WTC11 (cell line): ENCODE measurements at regions not wholly inside any gene's neighbourhood (a gene's known extent, or its start where the extent isn't known, plus 50 kb on each side); places are given as distances from the start of the nearest gene placed in this dataset.

Experiments
- ATAC-seq: fragments of 200-7000 bp; cut with Tn5 transposase; 2 replicates; pipeline ENCODE4 v1.10.0; 2021; ENCODE audit warnings: mild to moderate bottlenecking, moderate library complexity
- CTCF ChIA-PET: fragments of 300-600 bp; sonication (Branson Sonifier 250); formaldehyde crosslinking; loops from one replicate; lab custom pipeline; 2021; ENCODE audit warnings: antibody characterized with exemption; lab: Charles Lee
- POLR2A ChIA-PET: fragments of 350-600 bp; sonication (Branson Sonifier 250); formaldehyde crosslinking; loops from one replicate; lab custom pipeline; 2021; ENCODE audit warnings: antibody characterized with exemption; lab: Charles Lee
- DNase-seq: peaks from one replicate; pipeline ENCODE4 v3.0.0; 2021; ENCODE audit warnings: low spot score
- H3K27ac Mint-ChIP-seq: 2 replicates; pipeline ENCODE4 v1.8.0; 2021; ENCODE audit warnings: mixed read lengths
- H3K27me3 Mint-ChIP-seq: 2 replicates; pipeline ENCODE4 v1.8.0; 2021; ENCODE audit warnings: low read depth, mild to moderate bottlenecking, moderate library complexity, mixed read lengths
- H3K36me3 Mint-ChIP-seq: 2 replicates; pipeline ENCODE4 v1.8.0; 2021; ENCODE audit warnings: mixed read lengths
- H3K4me1 Mint-ChIP-seq: 2 replicates; pipeline ENCODE4 v1.8.0; 2022; ENCODE audit warnings: mixed read lengths
- H3K4me3 Mint-ChIP-seq: 2 replicates; pipeline ENCODE4 v1.8.0; 2021; ENCODE audit warnings: mild to moderate bottlenecking, moderate library complexity, mixed read lengths
- H3K9me3 Mint-ChIP-seq: 2 replicates; pipeline ENCODE4 v1.8.0; 2021; ENCODE audit warnings: mixed read lengths
- ERG ChIP-seq: fragments of 250-450 bp; sonication (Bioruptor Pico); IDR thresholded peaks from 2 replicates; pipeline ENCODE4 v1.8.0; 2021; ENCODE audit warnings: mild to moderate bottlenecking
- ESRRA ChIP-seq: sonication (generic); formaldehyde crosslinking; IDR thresholded peaks from 2 replicates; pipeline ENCODE4 v1.8.1; 2022; ENCODE audit warnings: mild to moderate bottlenecking, missing genetic modification reagents, borderline replicate concordance
- FOXP1 ChIP-seq: sonication (generic); formaldehyde crosslinking; IDR thresholded peaks from 2 replicates; pipeline ENCODE4 v1.8.0; 2022; ENCODE audit warnings: missing genetic modification reagents, mild to moderate bottlenecking, moderate library complexity, borderline replicate concordance
- GABPB1 ChIP-seq: sonication (generic); formaldehyde crosslinking; IDR thresholded peaks from 2 replicates; pipeline ENCODE4 v1.8.1; 2023; ENCODE audit warnings: mild to moderate bottlenecking, missing genetic modification reagents
- NFATC4 ChIP-seq: fragments of 250-450 bp; sonication (Bioruptor Pico); IDR thresholded peaks from 2 replicates; pipeline ENCODE4 v1.9.0; 2021; ENCODE audit warnings: mild to moderate bottlenecking
- NR2C2 ChIP-seq: sonication (generic); formaldehyde crosslinking; IDR thresholded peaks from 2 replicates; pipeline ENCODE4 v1.8.0; 2022; ENCODE audit warnings: mild to moderate bottlenecking, missing genetic modification reagents
- PRRX2 ChIP-seq: fragments of 250-450 bp; sonication (Bioruptor Pico); IDR thresholded peaks from 2 replicates; pipeline ENCODE4 v1.8.0; 2021; ENCODE audit warnings: mild to moderate bottlenecking
- ZNF219 ChIP-seq: sonication (generic); formaldehyde crosslinking; IDR thresholded peaks from 2 replicates; pipeline ENCODE4 v1.8.0; 2023; ENCODE audit warnings: missing genetic modification reagents, mild to moderate bottlenecking, borderline replicate concordance
- ZNF263 ChIP-seq: sonication (generic); formaldehyde crosslinking; IDR thresholded peaks from 2 replicates; pipeline ENCODE4 v1.8.1; 2022; ENCODE audit warnings: low read depth, mild to moderate bottlenecking, moderate library complexity, missing genetic modification reagents
- ZNF396 ChIP-seq: fragments of 250-450 bp; sonication (Bioruptor Pico); IDR thresholded peaks from 2 replicates; pipeline ENCODE4 v1.8.0; 2021; ENCODE audit warnings: mild to moderate bottlenecking, moderate library complexity, borderline replicate concordance
- ZNF423 ChIP-seq: fragments of 250-450 bp; sonication (Bioruptor Pico); IDR thresholded peaks from 2 replicates; pipeline ENCODE4 v2.1.2; 2022; ENCODE audit warnings: mild to moderate bottlenecking, moderate library complexity
- TF ChIP-seq, protein P1 (sequence below): fragments of 250-450 bp; sonication (Bioruptor Pico); IDR thresholded peaks from 2 replicates; pipeline ENCODE4 v1.9.0; 2021; ENCODE audit warnings: mild to moderate bottlenecking
- TF ChIP-seq, protein P2 (sequence below): sonication (generic); formaldehyde crosslinking; IDR thresholded peaks from 2 replicates; pipeline ENCODE4 v1.8.0; 2022; ENCODE audit warnings: mild to moderate bottlenecking, missing genetic modification reagents
- TF ChIP-seq, protein P3 (sequence below): sonication (generic); formaldehyde crosslinking; IDR thresholded peaks from 2 replicates; pipeline ENCODE4 v1.8.0; 2022; ENCODE audit warnings: mild to moderate bottlenecking, missing genetic modification reagents
- TF ChIP-seq, protein P4 (sequence below): fragments of 250-450 bp; sonication (Bioruptor Pico); conservative IDR thresholded peaks from 2 replicates; pipeline ENCODE4 v1.9.0; 2021; ENCODE audit warnings: mild to moderate bottlenecking

DNA sequence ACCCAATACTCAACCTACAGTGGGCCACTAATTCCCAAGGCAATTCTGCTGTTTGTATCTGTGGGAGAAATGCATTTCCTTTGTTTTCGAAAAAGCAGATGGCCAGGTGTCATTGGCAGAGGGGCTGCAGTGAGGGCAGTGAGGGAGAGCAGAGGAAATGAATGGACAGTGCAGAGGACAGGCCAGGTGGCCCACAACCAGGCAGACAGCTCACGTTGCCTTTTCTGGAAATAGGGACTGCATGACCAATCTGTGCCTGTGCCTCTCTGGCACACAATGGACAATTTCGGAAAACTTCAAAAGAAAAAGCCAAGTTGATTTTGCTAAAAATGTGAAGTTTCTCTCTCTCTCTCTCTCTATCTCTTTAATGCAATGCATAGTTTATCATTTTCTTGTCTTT lies 52.6 kb upstream of the ETS2 start:
- no peak overlapping the region for H3K27ac Mint-ChIP-seq
- no peak for ATAC-seq
- DNase-seq, result no peak
- peaks cover 15% of the 10 kb centered on the region for H3K4me1 Mint-ChIP-seq
- ChIA-PET POLR2A (interaction anchor here (0.7 kb wide), 1 partner anchor 443 kb away, joined by 3 read pairs; no protein-coding TSS in a partner anchor), CTCF (no interaction called here)
- H3K4me3 Mint-ChIP-seq, result no peak overlapping the region
- TF ChIP-seq ZNF219 (CRISPR knock-in tag) (no peak), ESRRA (no peak), NFATC4 (CRISPR knock-in tag) (no peak), PRRX2 (CRISPR knock-in tag) (no peak), ZNF396 (CRISPR knock-in tag) (no peak)
- no peaks in the 10 kb centered on the region for H3K27me3 Mint-ChIP-seq
- no peaks in the 10 kb centered on the region for H3K36me3 Mint-ChIP-seq
- no peaks in the 10 kb centered on the region for H3K9me3 Mint-ChIP-seq

GRCh38 chr21:38753557-38753971 lies 52.2 kb upstream of the ETS2 start:
- no peak overlapping the region for H3K27ac Mint-ChIP-seq
- DNase-seq (no peak), ATAC-seq (no peak)
- H3K36me3 Mint-ChIP-seq, result no peaks in the 10 kb centered on the region
- H3K4me1 Mint-ChIP-seq, result peaks cover 15% of the 10 kb centered on the region
- H3K27me3 Mint-ChIP-seq, result no peaks in the 10 kb centered on the region
- ChIA-PET CTCF (no interaction called here), POLR2A (interaction anchor here (0.7 kb wide), 1 partner anchor 443 kb away, joined by 3 read pairs; no protein-coding TSS in a partner anchor)
- H3K4me3 Mint-ChIP-seq, result no peak overlapping the region
- TF ChIP-seq, protein P1, sequence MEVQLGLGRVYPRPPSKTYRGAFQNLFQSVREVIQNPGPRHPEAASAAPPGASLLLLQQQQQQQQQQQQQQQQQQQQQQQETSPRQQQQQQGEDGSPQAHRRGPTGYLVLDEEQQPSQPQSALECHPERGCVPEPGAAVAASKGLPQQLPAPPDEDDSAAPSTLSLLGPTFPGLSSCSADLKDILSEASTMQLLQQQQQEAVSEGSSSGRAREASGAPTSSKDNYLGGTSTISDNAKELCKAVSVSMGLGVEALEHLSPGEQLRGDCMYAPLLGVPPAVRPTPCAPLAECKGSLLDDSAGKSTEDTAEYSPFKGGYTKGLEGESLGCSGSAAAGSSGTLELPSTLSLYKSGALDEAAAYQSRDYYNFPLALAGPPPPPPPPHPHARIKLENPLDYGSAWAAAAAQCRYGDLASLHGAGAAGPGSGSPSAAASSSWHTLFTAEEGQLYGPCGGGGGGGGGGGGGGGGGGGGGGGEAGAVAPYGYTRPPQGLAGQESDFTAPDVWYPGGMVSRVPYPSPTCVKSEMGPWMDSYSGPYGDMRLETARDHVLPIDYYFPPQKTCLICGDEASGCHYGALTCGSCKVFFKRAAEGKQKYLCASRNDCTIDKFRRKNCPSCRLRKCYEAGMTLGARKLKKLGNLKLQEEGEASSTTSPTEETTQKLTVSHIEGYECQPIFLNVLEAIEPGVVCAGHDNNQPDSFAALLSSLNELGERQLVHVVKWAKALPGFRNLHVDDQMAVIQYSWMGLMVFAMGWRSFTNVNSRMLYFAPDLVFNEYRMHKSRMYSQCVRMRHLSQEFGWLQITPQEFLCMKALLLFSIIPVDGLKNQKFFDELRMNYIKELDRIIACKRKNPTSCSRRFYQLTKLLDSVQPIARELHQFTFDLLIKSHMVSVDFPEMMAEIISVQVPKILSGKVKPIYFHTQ, result no peak
- TF ChIP-seq ZNF263 (CRISPR knock-in tag), result no peak
- TF ChIP-seq, protein P2, sequence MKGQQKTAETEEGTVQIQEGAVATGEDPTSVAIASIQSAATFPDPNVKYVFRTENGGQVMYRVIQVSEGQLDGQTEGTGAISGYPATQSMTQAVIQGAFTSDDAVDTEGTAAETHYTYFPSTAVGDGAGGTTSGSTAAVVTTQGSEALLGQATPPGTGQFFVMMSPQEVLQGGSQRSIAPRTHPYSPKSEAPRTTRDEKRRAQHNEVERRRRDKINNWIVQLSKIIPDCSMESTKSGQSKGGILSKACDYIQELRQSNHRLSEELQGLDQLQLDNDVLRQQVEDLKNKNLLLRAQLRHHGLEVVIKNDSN (CRISPR knock-in tag), result no peak
- no peak for TF ChIP-seq ERG
- TF ChIP-seq NR2C2, result no peak
- no peak for TF ChIP-seq ZNF423 (CRISPR knock-in tag)
- TF ChIP-seq GABPB1 (CRISPR knock-in tag), result no peak
- no peak for TF ChIP-seq FOXP1 (CRISPR knock-in tag)
- TF ChIP-seq, protein P3, sequence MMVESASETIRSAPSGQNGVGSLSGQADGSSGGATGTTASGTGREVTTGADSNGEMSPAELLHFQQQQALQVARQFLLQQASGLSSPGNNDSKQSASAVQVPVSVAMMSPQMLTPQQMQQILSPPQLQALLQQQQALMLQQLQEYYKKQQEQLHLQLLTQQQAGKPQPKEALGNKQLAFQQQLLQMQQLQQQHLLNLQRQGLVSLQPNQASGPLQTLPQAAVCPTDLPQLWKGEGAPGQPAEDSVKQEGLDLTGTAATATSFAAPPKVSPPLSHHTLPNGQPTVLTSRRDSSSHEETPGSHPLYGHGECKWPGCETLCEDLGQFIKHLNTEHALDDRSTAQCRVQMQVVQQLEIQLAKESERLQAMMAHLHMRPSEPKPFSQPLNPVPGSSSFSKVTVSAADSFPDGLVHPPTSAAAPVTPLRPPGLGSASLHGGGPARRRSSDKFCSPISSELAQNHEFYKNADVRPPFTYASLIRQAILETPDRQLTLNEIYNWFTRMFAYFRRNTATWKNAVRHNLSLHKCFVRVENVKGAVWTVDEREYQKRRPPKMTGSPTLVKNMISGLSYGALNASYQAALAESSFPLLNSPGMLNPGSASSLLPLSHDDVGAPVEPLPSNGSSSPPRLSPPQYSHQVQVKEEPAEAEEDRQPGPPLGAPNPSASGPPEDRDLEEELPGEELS, result no peak
- TF ChIP-seq, protein P4, sequence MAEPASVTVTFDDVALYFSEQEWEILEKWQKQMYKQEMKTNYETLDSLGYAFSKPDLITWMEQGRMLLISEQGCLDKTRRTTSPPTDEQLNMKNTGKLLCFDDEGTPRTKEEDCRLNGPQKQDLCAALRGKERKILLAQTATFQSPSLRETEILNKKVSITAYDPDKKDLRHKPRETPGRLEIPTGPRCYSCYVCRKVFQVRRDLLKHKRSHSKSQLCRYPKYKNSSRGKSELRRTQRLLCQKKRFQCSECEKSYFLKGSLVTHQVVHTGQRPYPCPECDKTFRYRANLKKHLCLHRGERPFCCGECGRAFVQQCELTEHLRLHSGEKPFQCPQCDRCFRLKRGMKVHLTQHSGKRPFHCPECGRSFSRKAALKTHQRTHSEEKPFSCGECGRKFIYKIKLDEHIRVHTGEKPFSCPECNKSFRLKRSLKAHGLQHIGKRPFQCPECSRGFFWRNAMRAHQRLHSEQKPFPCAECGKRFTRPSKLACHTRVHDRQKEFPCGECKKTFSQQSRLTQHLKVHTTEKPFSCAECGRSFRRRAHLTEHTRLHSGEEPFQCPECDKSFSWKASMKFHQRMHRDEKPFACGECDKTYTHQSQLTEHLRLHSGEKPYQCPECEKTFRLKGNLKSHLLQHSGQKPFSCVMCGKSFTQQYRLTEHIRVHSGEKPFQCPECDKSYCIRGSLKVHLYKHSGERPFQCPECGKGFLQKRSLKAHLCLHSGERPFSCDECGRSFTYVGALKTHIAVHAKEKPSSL, result no peak
- no peak for TF ChIP-seq NFATC4 (CRISPR knock-in tag)
- H3K9me3 Mint-ChIP-seq, result no peaks in the 10 kb centered on the region
